Inflammatory macrophage treated with lipopolysaccharide for 4 hours (primary cell): ENCODE measurements at regions not wholly inside any gene's neighbourhood (a gene's known extent, or its start where the extent isn't known, plus 50 kb on each side); places are given as distances from the start of the nearest gene placed in this dataset.

Source experiments
- DNase-seq: peaks from one replicate; pipeline ENCODE4 v3.0.0-alpha.2; 2020

GRCh38 chr13:50510885-50511545 lies 332.5 kb downstream of the DLEU7 start:
- peak; percentile 10 for DNase-seq

- peak; percentile 23 for DNase-seq
Observed at GRCh38 chr13:50511877-50512341, 331.6 kb downstream of the DLEU7 start.

GRCh38 chr13:50512474-50513299 lies 330.8 kb downstream of the DLEU7 start:
- peak; percentile 71 for DNase-seq

- DNase-seq: no peak
Observed at GRCh38 chr13:50513300-50513877, 330.1 kb downstream of the DLEU7 start.

- DNase-seq: no peak
Observed at GRCh38 chr13:50514249-50514648, 329.2 kb downstream of the DLEU7 start.

- DNase-seq: no peak
Observed at GRCh38 chr13:50518131-50518530, 325.4 kb downstream of the DLEU7 start.

- peak; percentile 44 for DNase-seq
Observed at GRCh38 chr13:50518781-50519201, 324.7 kb downstream of the DLEU7 start.

GRCh38 chr13:50519866-50520265 lies 323.6 kb downstream of the DLEU7 start:
- DNase-seq: peak; percentile 52

GRCh38 chr13:50521006-50521830 lies 322.3 kb downstream of the DLEU7 start:
- no peak for DNase-seq

- no peak for DNase-seq
Observed at GRCh38 chr13:50521831-50522149, 321.7 kb downstream of the DLEU7 start.

- DNase-seq: no peak
Observed at GRCh38 chr13:50522506-50522905, 321.0 kb downstream of the DLEU7 start.

GRCh38 chr13:50523307-50523706 lies 320.2 kb downstream of the DLEU7 start:
- DNase-seq: no peak

GRCh38 chr13:50524560-50524959 lies 318.9 kb downstream of the DLEU7 start:
- no peak for DNase-seq

GRCh38 chr13:50526661-50527071 lies 316.8 kb downstream of the DLEU7 start:
- no peak for DNase-seq

- no peak for DNase-seq
Observed at GRCh38 chr13:50527188-50527587, 316.3 kb downstream of the DLEU7 start.

- DNase-seq: peak; percentile 23
Observed at GRCh38 chr13:50527612-50528509, 315.6 kb downstream of the DLEU7 start.

- DNase-seq: peak; percentile 84
Observed at GRCh38 chr13:50529154-50529882, 314.2 kb downstream of the DLEU7 start.

GRCh38 chr13:50531917-50532899 lies 311.3 kb downstream of the DLEU7 start:
- peak; percentile 30 for DNase-seq

- no peak for DNase-seq
Observed at GRCh38 chr13:50535050-50535449, 308.4 kb downstream of the DLEU7 start.

- DNase-seq: peak; percentile 19
Observed at GRCh38 chr13:50537029-50537428, 306.5 kb downstream of the DLEU7 start.
